HG02642 (cell line): ENCODE measurements at regions not wholly inside any gene's neighbourhood (a gene's known extent, or its start where the extent isn't known, plus 50 kb on each side); places are given as distances from the start of the nearest gene placed in this dataset.
"Not testable (repeated sequence)": the region's sequence is repeated elsewhere in the genome, so short reads cannot be mapped to it uniquely, and the experiment has no call there.

Experiments
- ATAC-seq: cut with Tn5 transposase; IDR thresholded peaks from one replicate; pipeline ENCODE4 v1.9.1; 2021; ENCODE audit warnings: mild to moderate bottlenecking; ENCODE audit not compliant: unreplicated experiment, poor library complexity

GRCh38 chr2:13649918-13650317, 933.2 kb downstream of the TRIB2 start:
- no peak for ATAC-seq

GRCh38 chr2:13650586-13651180, 933.9 kb downstream of the TRIB2 start:
- no peak for ATAC-seq

DNA sequence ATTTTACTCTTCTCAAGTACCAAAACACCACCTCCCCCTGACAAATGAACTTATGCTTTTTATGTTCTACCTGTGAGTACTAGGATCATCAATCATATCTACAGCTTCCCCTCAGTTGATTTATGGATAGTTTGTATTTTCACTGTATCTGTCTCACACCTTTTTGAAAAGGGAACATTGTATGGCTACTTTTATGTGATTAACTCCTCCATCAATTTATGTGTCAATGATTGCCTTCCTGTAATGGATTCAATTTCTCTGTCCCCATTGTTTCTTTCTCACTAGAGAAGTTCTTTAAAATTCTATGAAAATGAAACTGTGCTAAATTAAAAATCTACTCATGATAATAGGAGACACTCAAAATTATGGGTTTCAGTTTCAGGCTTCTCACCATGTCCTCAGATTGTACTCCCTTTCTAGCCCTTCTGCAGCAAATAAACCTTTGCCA, 935.0 kb downstream of the TRIB2 start:
- ATAC-seq = peak; percentile 64

- ATAC-seq = no peak
These were observed 936.0 kb downstream of the TRIB2 start for GRCh38 chr2:13652531-13653313.

DNA sequence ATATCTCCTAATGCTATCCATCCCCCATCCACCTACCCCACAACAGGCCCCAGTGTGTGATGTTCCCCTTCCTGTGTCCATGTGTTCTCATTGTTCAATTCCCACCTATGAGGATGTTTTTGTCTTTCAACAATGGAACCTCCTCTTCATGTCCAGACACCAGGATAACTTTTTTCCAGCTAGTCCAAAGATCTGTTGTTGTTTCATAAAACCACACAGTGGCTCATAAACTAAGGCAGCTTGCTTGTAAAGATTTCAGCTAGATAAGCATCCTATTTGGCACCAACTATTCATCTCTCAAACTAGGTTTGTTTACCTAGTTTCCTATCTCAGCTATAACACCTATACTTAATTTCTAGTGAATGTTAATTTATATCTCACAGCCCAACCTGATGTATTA, 937.7 kb downstream of the TRIB2 start:
- no peak for ATAC-seq

- ATAC-seq = no peak
These were observed 943.5 kb downstream of the TRIB2 start for GRCh38 chr2:13660231-13660630.

DNA sequence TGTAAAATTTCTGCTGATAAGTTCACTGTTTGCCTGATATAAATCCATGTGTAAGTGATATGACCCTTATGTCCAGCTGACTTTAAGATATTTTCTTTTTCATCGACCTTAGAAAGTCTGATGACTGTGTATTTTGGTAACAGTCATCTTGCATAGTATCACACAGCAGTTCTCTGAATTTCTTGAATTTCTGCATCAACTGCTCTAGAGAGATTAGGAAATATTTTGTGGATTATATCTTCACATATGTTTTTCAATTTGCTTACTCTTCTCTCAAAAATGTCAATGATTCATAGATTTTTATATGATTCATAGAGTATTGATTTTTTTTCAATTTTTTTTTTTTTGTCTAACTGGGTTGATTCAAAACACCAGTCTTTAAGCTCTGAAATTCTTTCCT, 945.3 kb downstream of the TRIB2 start:
- ATAC-seq = no peak

DNA sequence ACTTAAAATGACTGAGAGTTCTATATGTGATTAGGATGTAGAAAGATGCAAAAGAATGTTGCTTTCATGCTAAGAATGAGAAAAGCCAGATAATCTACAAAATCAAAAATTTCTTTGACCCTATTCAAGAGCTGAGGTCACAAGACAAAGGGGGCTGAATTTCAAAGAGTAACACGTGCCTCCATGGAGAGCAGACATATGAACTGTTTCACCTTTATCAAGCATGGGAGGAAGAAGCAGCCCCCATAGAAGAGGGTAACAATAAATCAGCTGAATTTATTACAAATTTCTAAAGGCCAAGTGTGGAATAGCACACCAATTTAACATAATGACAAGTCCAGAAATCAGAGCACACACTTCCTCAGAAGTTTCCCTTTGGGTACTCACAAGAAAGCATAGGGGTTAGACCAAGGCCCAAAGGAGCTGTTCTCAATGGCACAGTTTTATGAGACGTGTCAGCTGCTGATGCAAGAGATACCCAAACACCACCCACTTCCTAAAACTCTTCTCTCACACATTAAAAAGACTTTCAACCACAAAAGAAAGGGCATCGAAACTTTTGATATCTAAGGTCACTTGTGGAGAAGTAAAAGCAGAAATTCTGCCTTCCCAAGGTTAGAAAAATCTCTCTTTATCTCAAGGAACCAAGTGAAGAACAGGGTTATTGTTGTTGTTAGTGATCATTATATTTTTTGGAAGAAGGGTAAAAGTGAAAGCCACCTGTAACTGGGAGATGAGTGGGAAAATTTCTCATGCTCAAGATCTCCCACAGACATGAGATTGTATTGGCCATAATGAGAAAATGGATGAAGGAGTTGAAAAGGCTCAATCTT, 950.1 kb downstream of the TRIB2 start:
- ATAC-seq = no peak

DNA sequence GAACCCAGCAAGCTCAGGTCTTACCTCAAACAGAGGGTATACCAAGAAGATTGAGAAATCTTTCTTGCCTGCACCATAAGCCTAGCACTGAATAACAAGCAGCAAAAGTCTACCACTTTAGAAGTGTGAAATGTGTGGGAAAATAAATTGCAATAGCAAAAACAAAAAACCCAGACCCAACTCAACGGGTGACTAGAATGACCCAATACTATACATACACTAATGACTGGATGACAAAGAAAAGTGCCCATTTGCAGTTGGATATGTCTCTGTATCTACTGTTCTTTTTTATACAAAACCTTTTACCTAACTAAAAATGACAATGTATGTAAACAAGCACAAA, 950.6 kb downstream of the TRIB2 start:
- ATAC-seq = no peak

- ATAC-seq = no peak
These were observed 952.9 kb downstream of the TRIB2 start for GRCh38 chr2:13669607-13670006.

DNA sequence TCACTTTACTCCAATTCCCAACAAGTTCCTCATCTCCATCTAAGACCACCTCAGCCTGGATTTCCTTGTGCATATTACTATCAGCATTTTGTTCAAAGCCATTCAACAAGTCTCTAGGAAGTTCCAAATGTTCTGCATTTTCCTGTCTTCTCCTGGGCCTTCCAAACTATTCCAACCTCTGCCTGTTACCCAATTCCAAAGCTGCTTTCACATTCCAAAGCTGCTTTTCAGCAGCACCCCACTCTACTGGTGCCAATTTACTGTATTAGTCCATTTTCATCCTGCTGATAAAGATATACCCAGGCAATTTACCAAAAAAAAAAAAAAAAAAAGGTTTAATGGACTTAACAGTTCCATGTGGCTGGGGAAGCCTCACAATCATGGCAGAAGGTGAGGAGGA, 957.1 kb downstream of the TRIB2 start:
- ATAC-seq = not testable (repeated sequence)

DNA sequence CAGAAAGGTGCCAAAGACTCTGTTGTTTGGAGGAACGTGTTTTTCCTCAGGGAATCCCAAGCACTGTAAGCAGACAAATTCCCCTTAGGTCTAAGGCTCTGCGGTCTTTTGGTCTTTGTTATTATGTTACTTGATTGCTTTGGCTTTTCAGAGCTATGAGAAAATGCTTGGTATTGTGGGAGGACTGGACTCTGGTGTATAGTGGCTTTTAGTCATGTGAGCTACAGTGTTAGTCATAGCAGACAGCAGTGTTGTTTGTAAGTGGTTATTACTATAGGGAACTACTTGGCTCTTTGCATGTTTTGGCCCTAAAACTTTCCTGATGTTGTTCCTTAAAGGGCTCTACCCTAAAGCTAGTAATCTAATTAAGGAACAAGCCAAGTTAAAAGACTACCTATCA, 956.2 kb upstream of the LRATD1 start:
- no peak for ATAC-seq

DNA sequence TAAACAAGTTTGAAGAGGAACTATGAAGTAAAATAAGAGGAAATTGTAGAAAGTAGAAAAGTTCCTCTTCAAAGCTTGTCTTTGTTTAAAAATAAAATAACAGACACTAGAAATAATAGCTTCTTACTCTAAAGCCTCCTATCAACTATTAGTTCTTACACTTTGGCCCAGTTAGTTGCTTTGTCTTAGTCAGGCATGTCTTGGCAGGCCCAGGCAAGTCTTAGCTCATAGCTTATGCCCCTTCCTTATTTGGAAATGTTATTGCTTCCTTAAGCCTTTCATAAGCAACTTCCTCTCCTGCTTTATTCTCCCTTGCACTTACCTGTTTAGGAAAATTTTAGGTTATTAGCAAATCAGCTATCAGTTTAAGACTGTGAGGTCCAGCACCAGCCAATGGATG, 950.6 kb upstream of the LRATD1 start:
- ATAC-seq = no peak

DNA sequence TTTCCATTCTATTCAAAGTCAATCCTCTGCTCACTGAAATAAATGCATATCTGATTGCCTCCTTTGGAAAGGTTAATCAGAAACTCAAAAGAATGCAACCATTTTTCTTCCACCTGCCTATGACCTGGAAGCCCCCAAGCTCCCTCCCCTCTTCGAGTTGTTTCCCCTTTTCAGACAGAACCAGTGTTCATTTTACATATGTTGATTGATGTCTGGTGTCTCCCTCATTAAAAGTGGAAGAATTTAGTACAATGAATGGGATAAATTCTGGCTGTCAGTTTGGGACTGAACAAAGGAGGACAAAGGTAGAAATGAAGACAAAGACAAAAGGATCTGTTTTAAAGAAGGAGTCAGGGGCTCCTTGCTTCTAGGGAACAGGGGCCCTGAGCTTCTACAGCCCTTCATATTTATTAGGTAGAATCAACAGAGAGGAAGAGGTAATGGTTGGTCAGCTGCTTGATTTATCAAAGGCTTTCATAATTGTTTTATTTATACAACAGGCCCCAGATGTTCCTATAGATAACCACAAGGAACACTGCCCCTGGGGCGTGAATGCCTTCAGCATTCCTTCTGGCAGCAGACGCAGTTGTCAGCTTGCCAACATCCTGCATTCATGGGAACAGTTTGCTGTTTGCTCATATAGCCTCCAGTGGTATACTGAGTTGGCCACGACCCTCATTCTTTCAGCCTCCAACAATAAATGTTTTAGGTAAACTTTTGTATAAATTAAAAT, 949.8 kb upstream of the LRATD1 start:
- ATAC-seq = no peak

- peak; percentile 59 for ATAC-seq
These were observed 946.3 kb upstream of the LRATD1 start for GRCh38 chr2:13686262-13686661.

DNA sequence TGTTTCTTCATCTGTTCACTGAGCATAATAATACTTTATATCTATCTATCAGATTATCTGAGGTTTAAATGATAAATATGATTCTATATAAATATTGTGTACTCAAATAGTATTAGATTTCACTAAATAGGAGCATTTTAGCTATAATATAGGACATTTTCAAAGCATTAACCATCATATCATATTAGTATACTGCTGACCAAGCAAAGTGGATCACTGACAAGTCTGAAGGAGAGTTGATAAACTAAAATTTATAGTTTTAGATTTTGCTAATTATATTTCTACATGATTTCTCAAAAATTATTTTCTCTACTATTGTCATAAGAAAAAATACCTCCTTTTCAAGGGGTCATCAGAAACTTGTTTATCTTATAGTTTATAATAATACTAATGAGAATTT, 937.8 kb upstream of the LRATD1 start:
- no peak for ATAC-seq

- ATAC-seq = no peak
These were observed 935.9 kb upstream of the LRATD1 start for GRCh38 chr2:13696601-13697000.

- ATAC-seq = no peak
These were observed 933.7 kb upstream of the LRATD1 start for GRCh38 chr2:13698847-13699246.

DNA sequence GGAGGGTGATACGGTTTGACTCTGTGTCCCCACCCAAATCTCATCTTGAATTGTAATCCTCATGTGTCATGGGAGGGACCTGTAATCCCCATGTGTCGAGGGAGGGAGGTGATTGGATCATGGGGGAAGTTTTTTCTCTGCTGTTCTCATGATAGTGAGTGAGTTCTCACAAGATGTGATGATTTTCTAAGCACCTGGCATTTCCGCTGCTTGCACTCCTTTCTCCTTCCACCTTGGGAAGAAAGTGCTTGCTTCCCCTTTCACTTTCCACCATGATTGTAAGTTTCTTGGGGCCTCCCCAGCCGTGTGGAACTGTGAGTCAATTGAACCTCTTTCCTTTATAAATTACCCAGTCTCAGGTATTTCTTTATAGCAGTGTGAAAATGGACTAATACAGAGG, 932.6 kb upstream of the LRATD1 start:
- ATAC-seq = not testable (repeated sequence)

- ATAC-seq = no peak
These were observed 921.4 kb upstream of the LRATD1 start for GRCh38 chr2:13711154-13711553.

GRCh38 chr2:13714466-13714865, 918.1 kb upstream of the LRATD1 start:
- ATAC-seq = no peak
